ENCODE measurements at regions not wholly inside any gene's neighbourhood (a gene's known extent, or its start where the extent isn't known, plus 50 kb on each side); places are given as distances from the start of the nearest gene placed in this dataset.

DNA sequence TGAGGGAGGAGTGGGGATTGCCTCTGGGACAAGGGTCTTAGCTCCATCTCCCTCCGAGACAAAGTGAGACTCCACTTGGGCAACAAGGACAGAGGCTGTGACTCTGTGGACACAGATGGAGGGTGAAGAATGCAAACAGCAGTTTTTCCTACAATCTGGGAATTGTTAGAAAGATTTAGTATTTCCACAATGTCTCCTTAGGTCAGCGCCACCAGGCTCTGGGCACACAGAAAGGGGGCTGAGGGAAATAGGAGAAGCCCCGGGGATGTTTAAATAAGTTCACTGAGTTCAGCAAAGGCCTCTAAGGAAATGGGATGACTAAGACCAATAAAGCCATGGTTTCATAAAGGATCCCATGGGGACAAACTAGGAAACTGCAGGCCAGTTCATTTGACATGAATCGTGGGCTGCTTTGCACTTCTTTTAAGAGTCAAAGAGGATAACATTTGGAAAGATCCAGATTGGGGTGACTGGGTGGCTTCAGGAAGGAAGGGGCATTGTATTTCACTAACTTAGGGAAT, 219.8 kb upstream of the GLI3 start:
- Histone ChIP-seq H3K4me3 (ENCODE audit: low read depth in 1 of 5, low read length in 5 of 5) (no peak overlapping the region), H3K9ac (ENCODE audit: low read length in 5 of 5) (peak overlapping the region in 1 of 5 donors; percentile 2), H3K9me3 (ENCODE audit: control insufficient read depth in 5 of 5, low read length in 5 of 5) (no peaks in the 10 kb centered on the region), H3K36me3 (ENCODE audit: control insufficient read depth in 5 of 5, insufficient read depth in 5 of 5, low read length in 5 of 5) (no peaks in the 10 kb centered on the region), H3K27me3 (ENCODE audit: control insufficient read depth in 5 of 5, insufficient read depth in 4 of 5, low read length in 5 of 5) (no peaks in the 10 kb centered on the region), H3K27ac (ENCODE audit: low read depth, low read length) (peak overlapping the region; percentile 55), H3K4me1 (ENCODE audit: control insufficient read depth in 5 of 5, insufficient read depth in 5 of 5, low read length in 5 of 5) (peaks cover 0 to 35% (median 25%) of the 10 kb centered on the region in 5 donors)

DNA sequence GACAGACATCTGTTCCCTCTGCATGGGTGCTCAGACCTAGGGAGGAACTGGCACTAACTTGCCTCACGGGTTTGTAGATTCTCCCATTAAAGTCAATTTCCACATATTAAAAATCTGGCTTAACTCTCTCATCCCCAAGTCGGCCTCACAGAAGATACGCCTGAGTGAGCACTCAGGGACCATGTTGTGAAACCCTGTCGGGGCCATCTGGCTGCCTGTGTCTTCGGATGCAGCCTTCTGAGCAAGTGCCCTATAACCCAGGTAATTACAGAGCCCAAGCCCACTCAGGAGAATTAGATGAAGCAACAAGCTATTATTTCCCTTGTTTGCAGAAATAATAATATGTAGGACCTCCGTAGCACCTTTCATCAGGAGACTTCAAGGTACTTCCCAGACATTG, 219.3 kb upstream of the GLI3 start:
- Histone ChIP-seq H3K27me3 (ENCODE audit: control insufficient read depth in 5 of 5, insufficient read depth in 4 of 5, low read length in 5 of 5) (no peaks in the 10 kb centered on the region), H3K9me3 (ENCODE audit: control insufficient read depth in 5 of 5, low read length in 5 of 5) (no peaks in the 10 kb centered on the region), H3K36me3 (ENCODE audit: control insufficient read depth in 5 of 5, insufficient read depth in 5 of 5, low read length in 5 of 5) (no peaks in the 10 kb centered on the region), H3K4me3 (ENCODE audit: low read depth in 1 of 5, low read length in 5 of 5) (no peak overlapping the region), H3K4me1 (ENCODE audit: control insufficient read depth in 5 of 5, insufficient read depth in 5 of 5, low read length in 5 of 5) (peaks cover 0 to 35% (median 25%) of the 10 kb centered on the region in 5 donors), H3K9ac (ENCODE audit: low read length in 5 of 5) (peak overlapping the region in 1 of 5 donors; percentile 2), H3K27ac (ENCODE audit: low read depth, low read length) (peak overlapping the region; percentile 55)

DNA sequence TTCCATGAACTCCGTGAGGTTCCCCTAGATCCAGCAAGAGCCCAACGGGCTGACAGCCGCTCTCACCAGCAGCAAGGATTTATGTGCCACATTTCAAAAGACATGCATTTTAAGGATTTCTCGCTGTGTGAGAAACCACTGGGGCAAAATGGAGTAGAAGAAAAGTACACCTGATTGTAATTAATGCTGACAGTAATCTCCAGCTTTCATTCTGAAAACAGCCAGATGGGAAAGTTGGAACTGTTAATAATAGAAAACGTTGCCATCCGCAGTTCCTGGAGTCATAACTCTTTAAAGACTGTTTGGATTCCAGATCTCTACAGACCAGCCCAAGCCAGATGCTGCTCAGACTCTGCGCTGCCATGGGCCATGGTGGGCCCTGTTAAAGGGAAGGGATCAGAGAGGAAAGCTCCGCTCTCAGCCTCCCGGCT, 216.9 kb upstream of the GLI3 start:
- peaks cover 0 to 35% (median 25%) of the 10 kb centered on the region in 5 donors for H3K4me1 ChIP-seq (ENCODE audit: control insufficient read depth in 5 of 5, insufficient read depth in 5 of 5, low read length in 5 of 5)
- H3K9ac ChIP-seq (ENCODE audit: low read length in 5 of 5), result no peak overlapping the region
- H3K4me3 ChIP-seq (ENCODE audit: low read depth in 1 of 5, low read length in 5 of 5), result no peak overlapping the region
- no peaks in the 10 kb centered on the region for H3K36me3 ChIP-seq (ENCODE audit: control insufficient read depth in 5 of 5, insufficient read depth in 5 of 5, low read length in 5 of 5)
- no peaks in the 10 kb centered on the region for H3K27me3 ChIP-seq (ENCODE audit: control insufficient read depth in 5 of 5, insufficient read depth in 4 of 5, low read length in 5 of 5)
- H3K9me3 ChIP-seq (ENCODE audit: control insufficient read depth in 5 of 5, low read length in 5 of 5), result no peaks in the 10 kb centered on the region
- H3K27ac ChIP-seq (ENCODE audit: low read depth, low read length), result no peak overlapping the region

DNA sequence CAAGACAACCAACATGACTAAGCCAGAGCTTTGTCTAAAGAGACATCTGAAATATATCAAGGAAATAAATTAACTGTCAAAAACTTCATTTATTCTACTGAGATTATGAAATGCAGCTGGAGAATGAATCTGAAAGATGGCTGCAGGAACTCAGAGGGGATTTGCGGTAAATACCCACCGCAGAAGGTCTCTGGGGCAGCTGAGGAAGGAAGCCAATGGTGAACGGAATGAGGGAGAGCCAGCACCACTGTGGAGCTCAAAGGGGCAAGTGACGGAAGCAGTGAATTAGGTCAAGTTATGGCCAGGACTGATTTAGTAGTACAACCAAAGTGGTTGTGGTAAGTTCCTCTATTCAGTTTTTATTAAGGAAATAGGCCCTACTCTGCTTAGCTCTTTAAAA, 215.3 kb upstream of the GLI3 start:
- no peaks in the 10 kb centered on the region for H3K36me3 ChIP-seq (ENCODE audit: control insufficient read depth in 5 of 5, insufficient read depth in 5 of 5, low read length in 5 of 5)
- H3K4me1 ChIP-seq (ENCODE audit: control insufficient read depth in 5 of 5, insufficient read depth in 5 of 5, low read length in 5 of 5), result peaks cover 0 to 27% (median 15%) of the 10 kb centered on the region in 5 donors

DNA sequence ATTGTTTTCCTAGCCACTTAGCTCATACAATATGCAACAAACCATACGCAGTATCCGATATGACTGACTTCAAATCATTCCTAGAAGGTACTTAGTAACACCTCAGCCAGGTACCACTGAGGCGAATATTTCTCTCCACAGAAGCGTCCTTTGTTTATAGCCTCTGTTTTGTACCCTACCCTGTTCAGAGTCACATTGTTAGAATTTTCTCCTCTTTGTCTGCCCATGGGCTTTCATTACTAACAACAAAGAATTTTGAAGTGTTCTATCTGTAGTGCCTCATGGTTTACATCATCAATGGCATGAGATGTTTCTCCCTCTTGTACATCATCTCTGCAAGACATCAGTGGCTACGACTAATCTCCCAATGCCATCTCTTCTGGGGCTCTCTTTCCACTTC, 212.4 kb upstream of the GLI3 start:
- Histone ChIP-seq H3K4me3 (ENCODE audit: low read depth in 1 of 5, low read length in 5 of 5) (no peak overlapping the region), H3K9ac (ENCODE audit: low read length in 5 of 5) (no peak overlapping the region), H3K9me3 (ENCODE audit: control insufficient read depth in 5 of 5, low read length in 5 of 5) (peaks cover 0 to 3% (median 0%) of the 10 kb centered on the region in 5 donors), H3K27ac (ENCODE audit: low read depth, low read length) (no peak overlapping the region), H3K4me1 (ENCODE audit: control insufficient read depth in 5 of 5, insufficient read depth in 5 of 5, low read length in 5 of 5) (peaks cover 0 to 10% (median 0%) of the 10 kb centered on the region in 5 donors), H3K36me3 (ENCODE audit: control insufficient read depth in 5 of 5, insufficient read depth in 5 of 5, low read length in 5 of 5) (no peaks in the 10 kb centered on the region), H3K27me3 (ENCODE audit: control insufficient read depth in 5 of 5, insufficient read depth in 4 of 5, low read length in 5 of 5) (no peaks in the 10 kb centered on the region)

More for the DNA sequence above, 215.3 kb upstream of the GLI3 start:
- Histone ChIP-seq H3K27ac (ENCODE audit: low read depth, low read length) (no peak overlapping the region), H3K9ac (ENCODE audit: low read length in 5 of 5) (no peak overlapping the region), H3K27me3 (ENCODE audit: control insufficient read depth in 5 of 5, insufficient read depth in 4 of 5, low read length in 5 of 5) (no peaks in the 10 kb centered on the region), H3K4me3 (ENCODE audit: low read depth in 1 of 5, low read length in 5 of 5) (no peak overlapping the region), H3K9me3 (ENCODE audit: control insufficient read depth in 5 of 5, low read length in 5 of 5) (no peaks in the 10 kb centered on the region)

DNA sequence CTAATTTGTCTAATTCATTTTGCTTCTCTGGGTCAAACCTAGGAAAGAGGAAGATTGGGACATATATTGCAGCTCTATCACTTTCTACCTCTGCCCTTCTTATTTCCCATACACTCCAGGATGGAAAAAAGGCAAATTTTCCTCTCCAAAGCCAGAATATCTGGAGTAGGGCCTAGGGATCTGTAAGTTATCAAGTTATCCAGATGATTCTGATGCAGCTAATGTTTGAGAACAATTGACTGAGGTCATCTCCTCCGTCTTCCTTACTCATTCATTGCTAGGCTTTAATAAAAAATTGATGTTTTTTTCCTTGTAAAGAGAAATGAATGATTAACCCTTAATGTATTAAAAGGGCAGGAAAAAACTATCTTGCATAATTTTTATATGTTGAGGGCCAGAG, 211.9 kb upstream of the GLI3 start:
- H3K36me3 ChIP-seq (ENCODE audit: control insufficient read depth in 5 of 5, insufficient read depth in 5 of 5, low read length in 5 of 5), result no peaks in the 10 kb centered on the region
- H3K4me3 ChIP-seq (ENCODE audit: low read depth in 1 of 5, low read length in 5 of 5), result no peak overlapping the region
- no peaks in the 10 kb centered on the region for H3K27me3 ChIP-seq (ENCODE audit: control insufficient read depth in 5 of 5, insufficient read depth in 4 of 5, low read length in 5 of 5)
- no peak overlapping the region for H3K9ac ChIP-seq (ENCODE audit: low read length in 5 of 5)
- peaks cover 0 to 5% (median 0%) of the 10 kb centered on the region in 5 donors for H3K4me1 ChIP-seq (ENCODE audit: control insufficient read depth in 5 of 5, insufficient read depth in 5 of 5, low read length in 5 of 5)
- H3K9me3 ChIP-seq (ENCODE audit: control insufficient read depth in 5 of 5, low read length in 5 of 5), result peaks cover 0 to 3% (median 0%) of the 10 kb centered on the region in 5 donors
- no peak overlapping the region for H3K27ac ChIP-seq (ENCODE audit: low read depth, low read length)

DNA sequence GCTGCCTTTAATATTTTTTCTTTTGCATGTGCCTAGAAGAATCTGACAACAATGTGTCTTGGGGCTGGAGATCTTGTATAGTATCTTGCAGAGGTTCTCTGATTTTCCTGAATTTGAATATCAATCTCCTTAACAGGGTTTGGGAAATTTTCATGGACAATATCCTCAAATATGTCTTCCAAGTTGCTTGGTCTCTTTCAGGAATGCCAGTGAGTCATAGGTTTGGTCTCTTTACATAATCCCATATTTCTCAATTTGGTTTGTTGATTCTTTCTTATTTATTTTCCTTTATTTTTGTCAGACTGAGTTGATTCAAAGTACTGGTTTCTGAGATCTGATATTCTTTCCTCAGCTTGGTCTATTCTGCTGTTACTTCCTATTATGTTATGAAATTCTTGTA, 208.7 kb upstream of the GLI3 start:
- Histone ChIP-seq H3K9ac (ENCODE audit: low read length in 5 of 5) (no peak overlapping the region), H3K9me3 (ENCODE audit: control insufficient read depth in 5 of 5, low read length in 5 of 5) (peaks cover 0 to 9% (median 0%) of the 10 kb centered on the region in 5 donors), H3K4me1 (ENCODE audit: control insufficient read depth in 5 of 5, insufficient read depth in 5 of 5, low read length in 5 of 5) (no peaks in the 10 kb centered on the region)

DNA sequence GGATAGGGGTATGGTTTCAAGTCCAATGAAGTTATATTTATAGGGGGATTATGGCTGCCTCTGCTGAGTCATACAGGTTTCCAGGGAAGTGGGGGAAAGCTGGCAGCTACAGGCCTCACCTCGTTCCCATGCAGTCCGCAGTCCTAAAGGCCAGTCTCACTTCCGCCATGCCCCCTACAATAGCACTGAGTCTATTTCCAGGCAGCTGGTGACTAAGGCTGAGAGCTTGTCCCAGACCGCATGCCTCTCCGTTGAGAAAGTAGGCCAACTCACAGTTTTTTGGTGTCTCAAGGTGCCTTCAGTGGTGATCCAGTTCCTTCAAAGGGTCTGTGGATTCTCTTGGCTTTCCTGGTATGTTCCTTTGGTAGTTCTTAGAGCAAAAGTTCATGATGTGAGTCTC, 203.9 kb upstream of the GLI3 start:
- Histone ChIP-seq H3K27ac (ENCODE audit: low read depth, low read length) (no peak overlapping the region), H3K27me3 (ENCODE audit: control insufficient read depth in 5 of 5, insufficient read depth in 4 of 5, low read length in 5 of 5) (no peaks in the 10 kb centered on the region), H3K9ac (ENCODE audit: low read length in 5 of 5) (no peak overlapping the region), H3K36me3 (ENCODE audit: control insufficient read depth in 5 of 5, insufficient read depth in 5 of 5, low read length in 5 of 5) (no peaks in the 10 kb centered on the region), H3K4me1 (ENCODE audit: control insufficient read depth in 5 of 5, insufficient read depth in 5 of 5, low read length in 5 of 5) (no peaks in the 10 kb centered on the region), H3K4me3 (ENCODE audit: low read depth in 1 of 5, low read length in 5 of 5) (no peak overlapping the region), H3K9me3 (ENCODE audit: control insufficient read depth in 5 of 5, low read length in 5 of 5) (peaks cover 0 to 7% (median 5%) of the 10 kb centered on the region in 5 donors)

More for the DNA sequence above, 208.7 kb upstream of the GLI3 start:
- no peaks in the 10 kb centered on the region for H3K36me3 ChIP-seq (ENCODE audit: control insufficient read depth in 5 of 5, insufficient read depth in 5 of 5, low read length in 5 of 5)
- H3K4me3 ChIP-seq (ENCODE audit: low read depth in 1 of 5, low read length in 5 of 5), result no peak overlapping the region
- no peak overlapping the region for H3K27ac ChIP-seq (ENCODE audit: low read depth, low read length)
- no peaks in the 10 kb centered on the region for H3K27me3 ChIP-seq (ENCODE audit: control insufficient read depth in 5 of 5, insufficient read depth in 4 of 5, low read length in 5 of 5)

DNA sequence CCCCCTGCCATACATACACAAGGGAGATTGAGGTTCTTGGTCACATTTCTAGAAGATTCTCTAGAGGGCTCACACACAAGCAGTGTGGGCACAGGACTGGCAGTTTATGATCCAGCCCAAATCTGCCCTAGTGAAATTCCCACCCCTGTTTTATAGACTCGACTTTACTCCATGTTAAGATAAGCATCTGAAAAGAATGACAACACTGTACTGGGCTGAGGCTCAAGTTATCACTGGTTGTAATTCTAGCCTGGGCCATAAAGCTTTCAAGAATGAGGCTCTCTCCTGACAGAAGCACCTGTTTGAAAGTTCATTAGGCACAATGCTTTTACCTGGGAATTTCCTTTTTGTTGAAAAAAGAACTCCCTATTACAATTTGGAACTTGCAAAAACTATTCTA, 195.6 kb upstream of the GLI3 start:
- no peak overlapping the region for H3K4me3 ChIP-seq (ENCODE audit: low read depth in 1 of 5, low read length in 5 of 5)
- no peaks in the 10 kb centered on the region for H3K27me3 ChIP-seq (ENCODE audit: control insufficient read depth in 5 of 5, insufficient read depth in 4 of 5, low read length in 5 of 5)
- H3K36me3 ChIP-seq (ENCODE audit: control insufficient read depth in 5 of 5, insufficient read depth in 5 of 5, low read length in 5 of 5), result no peaks in the 10 kb centered on the region
- H3K27ac ChIP-seq (ENCODE audit: low read depth, low read length), result no peak overlapping the region
- no peaks in the 10 kb centered on the region for H3K4me1 ChIP-seq (ENCODE audit: control insufficient read depth in 5 of 5, insufficient read depth in 5 of 5, low read length in 5 of 5)
- H3K9ac ChIP-seq (ENCODE audit: low read length in 5 of 5), result no peak overlapping the region
- H3K9me3 ChIP-seq (ENCODE audit: control insufficient read depth in 5 of 5, low read length in 5 of 5), result no peaks in the 10 kb centered on the region

DNA sequence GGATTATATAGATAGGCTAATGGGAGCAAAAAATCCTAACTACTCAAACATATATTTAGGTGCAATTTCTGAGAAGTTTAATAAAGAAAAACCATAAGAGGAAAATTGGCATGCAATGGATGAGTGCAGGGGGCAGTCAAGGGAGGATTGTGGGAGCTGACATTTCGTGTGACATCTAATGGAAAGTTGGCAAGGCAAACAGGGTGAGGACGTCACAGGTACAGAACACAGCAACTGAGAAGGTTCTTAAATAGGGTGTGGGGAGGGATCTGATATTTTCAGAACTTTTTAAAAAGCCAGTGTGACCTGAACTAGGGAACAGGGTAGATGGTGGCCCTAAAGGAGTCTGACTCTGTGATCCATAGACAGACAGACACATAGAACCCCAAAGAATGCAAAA, 194.9 kb upstream of the GLI3 start:
- H3K4me1 ChIP-seq (ENCODE audit: control insufficient read depth in 5 of 5, insufficient read depth in 5 of 5, low read length in 5 of 5), result no peaks in the 10 kb centered on the region
- no peaks in the 10 kb centered on the region for H3K36me3 ChIP-seq (ENCODE audit: control insufficient read depth in 5 of 5, insufficient read depth in 5 of 5, low read length in 5 of 5)
- H3K4me3 ChIP-seq (ENCODE audit: low read depth in 1 of 5, low read length in 5 of 5), result no peak overlapping the region
- no peaks in the 10 kb centered on the region for H3K27me3 ChIP-seq (ENCODE audit: control insufficient read depth in 5 of 5, insufficient read depth in 4 of 5, low read length in 5 of 5)
- H3K9ac ChIP-seq (ENCODE audit: low read length in 5 of 5), result no peak overlapping the region
- H3K9me3 ChIP-seq (ENCODE audit: control insufficient read depth in 5 of 5, low read length in 5 of 5), result no peaks in the 10 kb centered on the region
- H3K27ac ChIP-seq (ENCODE audit: low read depth, low read length), result no peak overlapping the region
